Smooth muscle cell (in vitro differentiated cells): ENCODE measurements at regions not wholly inside any gene's neighbourhood (a gene's known extent, or its start where the extent isn't known, plus 50 kb on each side); places are given as distances from the start of the nearest gene placed in this dataset.

Experiments used
- DNase-seq: peaks from one replicate; lab custom pipeline; 2025; ENCODE audit not compliant: unreplicated experiment; lab: John Stamatoyannopoulos, UW
- H2AFZ ChIP-seq: fragments of 200-600 bp; sonication (generic); 2 replicates; pipeline ENCODE4 v1.6.0; 2016; ENCODE audit warnings: antibody characterized with exemption, low read depth, mild to moderate bottlenecking
- H3F3A ChIP-seq: fragments of 200-600 bp; sonication (generic); 2 replicates; pipeline ENCODE4 v1.6.0; 2017; ENCODE audit warnings: antibody characterized with exemption, low read depth
- H3K27ac ChIP-seq: fragments of 200-600 bp; sonication (generic); 2 replicates; pipeline ENCODE4 v1.5.1; 2016; ENCODE audit warnings: low read depth, mild to moderate bottlenecking
- H3K27me3 ChIP-seq: fragments of 200-600 bp; sonication (generic); 2 replicates; pipeline ENCODE4 v1.6.1; 2016; ENCODE audit warnings: low read depth, mild to moderate bottlenecking
- H3K36me3 ChIP-seq: fragments of 200-600 bp; sonication (generic); 2 replicates; pipeline ENCODE4 v1.5.1; 2016; ENCODE audit warnings: low read depth
- H3K4me1 ChIP-seq: fragments of 200-600 bp; sonication (generic); 2 replicates; pipeline ENCODE4 v1.5.1; 2016; ENCODE audit warnings: low read depth
- H3K4me2 ChIP-seq: fragments of 200-600 bp; sonication (generic); 2 replicates; pipeline ENCODE4 v1.6.0; 2016; ENCODE audit warnings: mild to moderate bottlenecking
- H3K4me3 ChIP-seq: fragments of 200-600 bp; sonication (generic); 2 replicates; pipeline ENCODE4 v1.5.1; 2016; ENCODE audit warnings: mild to moderate bottlenecking
- H3K79me2 ChIP-seq: fragments of 200-600 bp; sonication (generic); 2 replicates; pipeline ENCODE4 v1.6.0; 2016; ENCODE audit warnings: low read depth, mild to moderate bottlenecking
- H3K9ac ChIP-seq: fragments of 200-600 bp; sonication (generic); 2 replicates; pipeline ENCODE4 v1.6.0; 2016; ENCODE audit warnings: low read depth
- H3K9me3 ChIP-seq: fragments of 200-600 bp; sonication (generic); replicated peaks from 2 replicates; pipeline ENCODE4 v1.5.1; 2016; ENCODE audit warnings: low read depth
- H4K20me1 ChIP-seq: fragments of 200-600 bp; sonication (generic); 2 replicates; pipeline ENCODE4 v1.6.0; 2016; ENCODE audit warnings: low read depth
- WGBS: methylation state at CpG from one replicate; pipeline ENCODE4 v1.1.7; 2016; ENCODE audit warnings: low lambda C conversion rate; 5-methylcytosine and 5-hydroxymethylcytosine counted together
- TF ChIP-seq, protein P1 (sequence below): fragments of 200-600 bp; sonication (generic); IDR thresholded peaks from 2 replicates; pipeline ENCODE4 v1.5.1; 2017; ENCODE audit warnings: borderline replicate concordance, mild to moderate bottlenecking, antibody characterized with exemption; ENCODE audit not compliant: insufficient read depth, poor library complexity, severe bottlenecking

- no peak overlapping the region for H3K27ac ChIP-seq
- H3K27me3 ChIP-seq: no peaks in the 10 kb centered on the region
- no peak overlapping the region for H2AFZ ChIP-seq
- H3F3A ChIP-seq: no peaks in the 10 kb centered on the region
- H3K36me3 ChIP-seq: no peaks in the 10 kb centered on the region
- H3K9ac ChIP-seq: no peak overlapping the region
- 62% methylated on average over 3 of the region's 3 CpGs for WGBS
- no peaks in the 10 kb centered on the region for H3K9me3 ChIP-seq
- no peak overlapping the region for H3K4me3 ChIP-seq
- DNase-seq: no peak
- TF ChIP-seq, protein P1, sequence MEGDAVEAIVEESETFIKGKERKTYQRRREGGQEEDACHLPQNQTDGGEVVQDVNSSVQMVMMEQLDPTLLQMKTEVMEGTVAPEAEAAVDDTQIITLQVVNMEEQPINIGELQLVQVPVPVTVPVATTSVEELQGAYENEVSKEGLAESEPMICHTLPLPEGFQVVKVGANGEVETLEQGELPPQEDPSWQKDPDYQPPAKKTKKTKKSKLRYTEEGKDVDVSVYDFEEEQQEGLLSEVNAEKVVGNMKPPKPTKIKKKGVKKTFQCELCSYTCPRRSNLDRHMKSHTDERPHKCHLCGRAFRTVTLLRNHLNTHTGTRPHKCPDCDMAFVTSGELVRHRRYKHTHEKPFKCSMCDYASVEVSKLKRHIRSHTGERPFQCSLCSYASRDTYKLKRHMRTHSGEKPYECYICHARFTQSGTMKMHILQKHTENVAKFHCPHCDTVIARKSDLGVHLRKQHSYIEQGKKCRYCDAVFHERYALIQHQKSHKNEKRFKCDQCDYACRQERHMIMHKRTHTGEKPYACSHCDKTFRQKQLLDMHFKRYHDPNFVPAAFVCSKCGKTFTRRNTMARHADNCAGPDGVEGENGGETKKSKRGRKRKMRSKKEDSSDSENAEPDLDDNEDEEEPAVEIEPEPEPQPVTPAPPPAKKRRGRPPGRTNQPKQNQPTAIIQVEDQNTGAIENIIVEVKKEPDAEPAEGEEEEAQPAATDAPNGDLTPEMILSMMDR: no peak
- peaks cover 8% of the 10 kb centered on the region for H3K4me1 ChIP-seq
- no peaks in the 10 kb centered on the region for H4K20me1 ChIP-seq
- H3K79me2 ChIP-seq: no peaks in the 10 kb centered on the region
- no peak overlapping the region for H3K4me2 ChIP-seq
Measured at GRCh38 chr7:18243731-18244130, 216.1 kb upstream of the PRPS1L1 start.

DNA sequence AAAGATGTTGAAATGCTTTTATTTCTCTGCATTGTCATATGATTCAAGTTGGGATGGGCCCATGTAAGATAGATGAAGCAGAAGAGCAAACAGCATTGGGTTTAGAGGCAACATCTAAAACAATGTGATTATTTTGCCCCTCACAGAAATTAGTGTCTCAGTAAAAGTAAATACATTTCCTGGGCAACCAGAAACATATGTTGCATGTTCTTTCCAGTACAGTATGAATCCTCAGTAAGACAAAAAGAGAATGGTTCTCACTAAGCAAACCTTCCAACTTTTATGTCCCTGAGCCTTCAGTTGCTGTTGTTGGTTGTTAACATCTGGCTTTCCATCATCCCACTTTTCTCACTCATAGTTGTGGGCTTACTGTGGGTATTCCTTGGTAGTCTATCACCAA, 222.5 kb upstream of the PRPS1L1 start:
- Histone ChIP-seq H3K4me2 (no peak overlapping the region), H3K27ac (no peak overlapping the region), H3K4me3 (no peak overlapping the region), H3K36me3 (no peaks in the 10 kb centered on the region), H4K20me1 (no peaks in the 10 kb centered on the region), H3K9me3 (no peaks in the 10 kb centered on the region), H3K4me1 (no peaks in the 10 kb centered on the region), H2AFZ (no peak overlapping the region), H3K9ac (no peak overlapping the region), H3F3A (no peaks in the 10 kb centered on the region), H3K27me3 (no peaks in the 10 kb centered on the region), H3K79me2 (no peaks in the 10 kb centered on the region)
- TF ChIP-seq, protein P1: no peak
- no peak for DNase-seq

DNA sequence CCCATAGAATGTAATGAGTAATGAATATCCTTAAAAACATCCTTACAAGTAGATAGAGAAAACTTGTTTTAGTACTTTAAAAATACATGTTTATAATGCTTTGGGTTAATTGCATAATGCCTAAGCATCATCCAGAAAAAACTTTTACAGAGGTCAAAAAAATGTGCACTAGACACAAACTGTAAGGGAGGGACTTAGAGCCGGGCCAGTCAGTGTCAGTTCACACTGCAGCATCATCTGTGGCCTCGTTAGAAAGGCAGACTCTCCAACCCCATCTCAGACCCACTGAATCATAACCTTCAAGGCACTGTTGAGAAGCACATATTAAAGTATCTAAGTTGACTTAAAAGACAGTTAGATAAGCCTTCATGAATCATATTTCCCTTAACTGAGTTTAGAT, 230.1 kb upstream of the PRPS1L1 start:
- Histone ChIP-seq H3K9me3 (peaks cover 6% of the 10 kb centered on the region), H4K20me1 (no peaks in the 10 kb centered on the region), H3K79me2 (no peaks in the 10 kb centered on the region), H2AFZ (no peak overlapping the region), H3K36me3 (no peaks in the 10 kb centered on the region), H3K4me3 (no peak overlapping the region), H3K4me2 (no peak overlapping the region), H3K27ac (no peak overlapping the region), H3F3A (no peaks in the 10 kb centered on the region), H3K4me1 (no peaks in the 10 kb centered on the region), H3K9ac (no peak overlapping the region), H3K27me3 (no peaks in the 10 kb centered on the region)
- TF ChIP-seq, protein P1: no peak
- 35% methylated on average over 2 of the region's 2 CpGs for WGBS
- no peak for DNase-seq

DNA sequence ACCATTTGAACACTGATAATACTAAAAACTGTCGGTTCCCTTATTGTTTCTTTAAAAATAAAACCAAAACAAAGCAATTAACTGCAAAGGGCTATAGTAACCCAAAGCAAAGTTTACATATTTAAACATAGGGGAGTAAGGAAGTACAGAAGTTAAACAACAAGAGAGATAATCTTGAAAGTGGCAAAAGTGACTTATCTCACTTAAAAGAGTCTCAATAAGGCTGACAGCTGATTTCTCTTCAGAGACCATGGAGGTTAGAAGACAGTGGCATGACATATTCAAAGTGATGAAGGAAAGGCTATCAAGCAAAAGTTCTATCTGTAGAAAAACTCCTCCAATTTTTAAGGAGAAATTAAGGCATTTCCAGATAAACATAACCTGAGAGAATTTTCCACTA, 233.5 kb upstream of the HDAC9 start:
- H3K36me3 ChIP-seq: no peaks in the 10 kb centered on the region
- peaks cover 7% of the 10 kb centered on the region for H3K9me3 ChIP-seq
- H4K20me1 ChIP-seq: no peaks in the 10 kb centered on the region
- TF ChIP-seq, protein P1: no peak
- no peak overlapping the region for H2AFZ ChIP-seq
- no peak overlapping the region for H3K4me2 ChIP-seq
- H3K4me1 ChIP-seq: no peaks in the 10 kb centered on the region
- no peak overlapping the region for H3K9ac ChIP-seq
- no peaks in the 10 kb centered on the region for H3K27me3 ChIP-seq
- H3K4me3 ChIP-seq: no peak overlapping the region
- H3K79me2 ChIP-seq: no peaks in the 10 kb centered on the region
- WGBS: 71% methylated on average over 1 of the region's 1 CpG
- H3K27ac ChIP-seq: no peak overlapping the region
- DNase-seq: no peak
- no peaks in the 10 kb centered on the region for H3F3A ChIP-seq
